ENCODE measurements at regions not wholly inside any gene's neighbourhood (a gene's known extent, or its start where the extent isn't known, plus 50 kb on each side); places are given as distances from the start of the nearest gene placed in this dataset.

DNA sequence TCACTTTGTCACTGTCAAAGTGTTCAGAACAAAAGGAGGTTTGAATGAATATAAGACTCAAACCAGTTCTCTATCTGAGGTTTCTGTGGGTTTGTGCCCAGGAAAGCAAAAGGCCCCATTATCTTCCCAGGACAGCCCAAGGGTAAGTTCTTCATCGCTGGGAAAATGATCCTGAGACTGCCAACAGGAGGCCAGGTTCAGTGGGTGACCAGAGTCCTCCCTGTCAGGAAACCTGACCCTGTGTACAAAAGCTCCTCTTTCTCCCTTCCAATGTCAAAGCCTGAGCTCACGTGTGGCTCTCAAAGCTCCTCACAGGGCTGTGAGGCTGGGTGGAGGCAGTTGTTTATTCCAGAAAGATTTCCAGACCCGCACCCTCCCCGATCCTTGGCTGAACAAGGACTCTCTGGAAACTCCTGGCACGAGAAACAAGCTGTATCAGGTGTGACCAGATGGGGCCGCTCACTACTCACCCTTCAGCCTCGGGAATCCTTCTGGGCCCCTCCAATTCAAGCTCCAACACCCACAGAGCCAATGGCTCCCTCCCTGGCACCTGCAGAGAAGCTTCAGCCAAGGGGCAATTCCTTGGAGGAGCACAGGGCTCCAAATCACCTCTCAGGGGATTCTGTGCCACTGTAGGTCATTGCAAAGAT lies 1516.7 kb downstream of the TSPY10 start:
- DNase-seq (ENCODE audit: low spot score) = no peak
- no peak overlapping the region for H3K9ac ChIP-seq (ENCODE audit: low read depth, low read length, poor library complexity)
- no peak overlapping the region for H2BK12ac ChIP-seq (ENCODE audit: low read length)
- H3K27ac ChIP-seq (replicated peaks; ENCODE audit: low read length) = no peak overlapping the region
- H2BK15ac ChIP-seq (ENCODE audit: low read length) = no peak overlapping the region
- H4K8ac ChIP-seq (ENCODE audit: low read depth, low read length) = no peak overlapping the region
- H3K4ac ChIP-seq (ENCODE audit: low read length) = no peak overlapping the region
- no peak overlapping the region for H3K18ac ChIP-seq (ENCODE audit: low read length)
- H3K4me1 ChIP-seq (ENCODE audit: control insufficient read depth in 2 of 2, insufficient read depth in 1 of 2, low read depth in 1 of 2, low read length in 2 of 2) = no peaks in the 10 kb centered on the region
- no peak overlapping the region for H2BK120ac ChIP-seq (ENCODE audit: low read depth, low read length)
- H2BK5ac ChIP-seq (ENCODE audit: low read length) = no peak overlapping the region
- no peaks in the 10 kb centered on the region for H3K27me3 ChIP-seq (ENCODE audit: control insufficient read depth in 3 of 3, insufficient read depth in 3 of 3, low read depth in 1 of 3, low read length in 3 of 3)
- peaks cover 0 to 1% of the 10 kb centered on the region in 2 donors for H3K9me3 ChIP-seq (replicated peaks in 1 of 2; ENCODE audit: control insufficient read depth in 2 of 2, insufficient read depth in 1 of 2, low read depth in 1 of 2, low read length in 2 of 2)
- H3K4me2 ChIP-seq (ENCODE audit: insufficient read depth, low read length, poor library complexity, severe bottlenecking) = no peak overlapping the region
- H3K36me3 ChIP-seq (replicated peaks in 1 of 2; ENCODE audit: control insufficient read depth in 2 of 2, insufficient read depth in 2 of 2, low read length in 2 of 2) = no peaks in the 10 kb centered on the region
- no peak overlapping the region for H2AK5ac ChIP-seq (ENCODE audit: low read depth, low read length)
- H3K79me1 ChIP-seq (ENCODE audit: low read depth, low read length) = no peaks in the 10 kb centered on the region
- no peak overlapping the region for H3K4me3 ChIP-seq (ENCODE audit: low read length in 2 of 2)
- no peak overlapping the region for H3K14ac ChIP-seq (ENCODE audit: low read length)
- H4K91ac ChIP-seq (ENCODE audit: low read depth, low read length, poor library complexity) = no peak overlapping the region
- WGBS, 2 donors (ENCODE audit: extremely low coverage in 2 of 2, insufficient read length in 2 of 2, insufficient replicate concordance in 1 of 2) = no CpG with 5 or more reads among the region's 7 CpGs
- H2AFZ ChIP-seq (ENCODE audit: low read length) = no peak overlapping the region
- no peak overlapping the region for H3K23ac ChIP-seq (ENCODE audit: low read depth, low read length, poor library complexity)

- no peak overlapping the region for H2BK120ac ChIP-seq (ENCODE audit: low read depth, low read length)
- no peak overlapping the region for H4K8ac ChIP-seq (ENCODE audit: low read depth, low read length)
- no peaks in the 10 kb centered on the region for H3K36me3 ChIP-seq (replicated peaks in 1 of 2; ENCODE audit: control insufficient read depth in 2 of 2, insufficient read depth in 2 of 2, low read length in 2 of 2)
- H3K18ac ChIP-seq (ENCODE audit: low read length) = no peak overlapping the region
- no peak overlapping the region for H3K27ac ChIP-seq (replicated peaks; ENCODE audit: low read length)
- H2AFZ ChIP-seq (ENCODE audit: low read length) = no peak overlapping the region
- no peak overlapping the region for H3K4me3 ChIP-seq (ENCODE audit: low read length in 2 of 2)
- H3K4ac ChIP-seq (ENCODE audit: low read length) = no peak overlapping the region
- H2AK5ac ChIP-seq (ENCODE audit: low read depth, low read length) = no peak overlapping the region
- no peaks in the 10 kb centered on the region for H3K4me1 ChIP-seq (ENCODE audit: control insufficient read depth in 2 of 2, insufficient read depth in 1 of 2, low read depth in 1 of 2, low read length in 2 of 2)
- H3K9ac ChIP-seq (ENCODE audit: low read depth, low read length, poor library complexity) = no peak overlapping the region
- no peak overlapping the region for H4K91ac ChIP-seq (ENCODE audit: low read depth, low read length, poor library complexity)
- no peaks in the 10 kb centered on the region for H3K9me3 ChIP-seq (replicated peaks in 1 of 2; ENCODE audit: control insufficient read depth in 2 of 2, insufficient read depth in 1 of 2, low read depth in 1 of 2, low read length in 2 of 2)
- no peak overlapping the region for H2BK12ac ChIP-seq (ENCODE audit: low read length)
- no peak overlapping the region for H3K4me2 ChIP-seq (ENCODE audit: insufficient read depth, low read length, poor library complexity, severe bottlenecking)
- DNase-seq (ENCODE audit: low spot score) = no peak
- H2BK5ac ChIP-seq (ENCODE audit: low read length) = no peak overlapping the region
- WGBS, 2 donors (ENCODE audit: extremely low coverage in 2 of 2, insufficient read length in 2 of 2, insufficient replicate concordance in 1 of 2) = no CpG with 5 or more reads among the region's 9 CpGs
- no peak overlapping the region for H2BK15ac ChIP-seq (ENCODE audit: low read length)
- H3K79me1 ChIP-seq (ENCODE audit: low read depth, low read length) = no peaks in the 10 kb centered on the region
- no peak overlapping the region for H3K14ac ChIP-seq (ENCODE audit: low read length)
- H3K23ac ChIP-seq (ENCODE audit: low read depth, low read length, poor library complexity) = no peak overlapping the region
- no peaks in the 10 kb centered on the region for H3K27me3 ChIP-seq (ENCODE audit: control insufficient read depth in 3 of 3, insufficient read depth in 3 of 3, low read depth in 1 of 3, low read length in 3 of 3)
Observed at GRCh38 chrY:11063486-11063885, 1535.8 kb downstream of the TSPY10 start.

DNA sequence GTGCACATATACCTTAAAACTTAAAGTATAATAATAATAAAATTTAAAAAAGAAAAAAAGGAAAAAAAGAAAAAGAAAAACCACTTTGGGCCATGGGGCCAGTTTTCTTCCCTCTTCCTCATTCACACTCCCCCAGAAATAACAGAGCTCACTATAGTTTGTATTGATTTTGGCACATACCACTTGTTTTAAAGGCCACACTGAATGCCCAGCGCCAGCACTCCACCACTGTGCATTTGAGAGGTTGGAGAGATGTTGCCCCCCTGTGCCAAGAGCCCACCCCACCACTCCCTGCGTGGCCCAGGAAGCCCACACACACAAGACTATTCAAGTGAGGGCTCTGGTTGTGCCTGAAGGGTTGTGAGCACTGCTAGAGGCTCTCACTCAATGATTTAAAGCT lies 1536.3 kb downstream of the TSPY10 start:
- Histone ChIP-seq H3K27ac (replicated peaks; ENCODE audit: low read length) (no peak overlapping the region), H3K79me1 (ENCODE audit: low read depth, low read length) (no peaks in the 10 kb centered on the region), H3K4me1 (ENCODE audit: control insufficient read depth in 2 of 2, insufficient read depth in 1 of 2, low read depth in 1 of 2, low read length in 2 of 2) (no peaks in the 10 kb centered on the region), H3K27me3 (ENCODE audit: control insufficient read depth in 3 of 3, insufficient read depth in 3 of 3, low read depth in 1 of 3, low read length in 3 of 3) (no peaks in the 10 kb centered on the region), H3K18ac (ENCODE audit: low read length) (no peak overlapping the region), H3K4ac (ENCODE audit: low read length) (no peak overlapping the region), H3K9ac (ENCODE audit: low read depth, low read length, poor library complexity) (no peak overlapping the region), H2AK5ac (ENCODE audit: low read depth, low read length) (no peak overlapping the region), H2BK15ac (ENCODE audit: low read length) (no peak overlapping the region), H2BK120ac (ENCODE audit: low read depth, low read length) (no peak overlapping the region), H3K9me3 (replicated peaks in 1 of 2; ENCODE audit: control insufficient read depth in 2 of 2, insufficient read depth in 1 of 2, low read depth in 1 of 2, low read length in 2 of 2) (no peaks in the 10 kb centered on the region), H3K4me3 (ENCODE audit: low read length in 2 of 2) (no peak overlapping the region), H2BK5ac (ENCODE audit: low read length) (no peak overlapping the region), H3K36me3 (replicated peaks in 1 of 2; ENCODE audit: control insufficient read depth in 2 of 2, insufficient read depth in 2 of 2, low read length in 2 of 2) (no peaks in the 10 kb centered on the region), H3K14ac (ENCODE audit: low read length) (no peak overlapping the region), H2AFZ (ENCODE audit: low read length) (no peak overlapping the region), H4K91ac (ENCODE audit: low read depth, low read length, poor library complexity) (no peak overlapping the region), H3K4me2 (ENCODE audit: insufficient read depth, low read length, poor library complexity, severe bottlenecking) (no peak overlapping the region), H3K23ac (ENCODE audit: low read depth, low read length, poor library complexity) (no peak overlapping the region), H4K8ac (ENCODE audit: low read depth, low read length) (no peak overlapping the region), H2BK12ac (ENCODE audit: low read length) (no peak overlapping the region)
- DNase-seq (ENCODE audit: low spot score) = no peak
- no CpG with 5 or more reads among the region's 2 CpGs for WGBS, 2 donors (ENCODE audit: extremely low coverage in 2 of 2, insufficient read length in 2 of 2, insufficient replicate concordance in 1 of 2)

DNA sequence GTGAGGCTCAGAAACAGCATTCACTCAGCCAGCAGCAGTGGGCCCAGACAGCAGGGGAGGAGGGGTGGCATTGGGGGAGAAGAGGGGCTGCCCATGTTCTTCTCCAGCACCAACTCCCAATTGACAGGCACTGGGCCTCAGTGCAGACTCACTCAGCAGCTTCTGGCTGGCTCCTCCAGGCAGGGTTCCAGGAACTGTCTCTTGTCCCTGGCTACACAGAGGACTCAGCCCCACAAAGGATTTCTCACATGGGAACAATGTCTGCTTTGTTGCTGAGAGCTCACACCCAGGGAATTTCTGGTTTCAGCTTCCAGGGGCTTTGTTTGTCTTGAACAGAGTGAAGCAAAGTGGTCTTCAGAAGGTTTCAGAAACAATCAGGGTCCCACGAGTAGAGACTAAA lies 1536.7 kb downstream of the TSPY10 start:
- no peaks in the 10 kb centered on the region for H3K27me3 ChIP-seq (ENCODE audit: control insufficient read depth in 3 of 3, insufficient read depth in 3 of 3, low read depth in 1 of 3, low read length in 3 of 3)
- H2BK120ac ChIP-seq (ENCODE audit: low read depth, low read length) = no peak overlapping the region
- no peak overlapping the region for H2BK12ac ChIP-seq (ENCODE audit: low read length)
- no peak overlapping the region for H3K23ac ChIP-seq (ENCODE audit: low read depth, low read length, poor library complexity)
- no peaks in the 10 kb centered on the region for H3K9me3 ChIP-seq (replicated peaks in 1 of 2; ENCODE audit: control insufficient read depth in 2 of 2, insufficient read depth in 1 of 2, low read depth in 1 of 2, low read length in 2 of 2)
- H3K14ac ChIP-seq (ENCODE audit: low read length) = no peak overlapping the region
- DNase-seq (ENCODE audit: low spot score) = no peak
- no peak overlapping the region for H3K4me2 ChIP-seq (ENCODE audit: insufficient read depth, low read length, poor library complexity, severe bottlenecking)
- no peaks in the 10 kb centered on the region for H3K4me1 ChIP-seq (ENCODE audit: control insufficient read depth in 2 of 2, insufficient read depth in 1 of 2, low read depth in 1 of 2, low read length in 2 of 2)
- no peak overlapping the region for H2AK5ac ChIP-seq (ENCODE audit: low read depth, low read length)
- H3K9ac ChIP-seq (ENCODE audit: low read depth, low read length, poor library complexity) = no peak overlapping the region
- no peak overlapping the region for H3K18ac ChIP-seq (ENCODE audit: low read length)
- no peak overlapping the region for H2BK5ac ChIP-seq (ENCODE audit: low read length)
- H3K4me3 ChIP-seq (ENCODE audit: low read length in 2 of 2) = no peak overlapping the region
- H2AFZ ChIP-seq (ENCODE audit: low read length) = no peak overlapping the region
- no peaks in the 10 kb centered on the region for H3K36me3 ChIP-seq (replicated peaks in 1 of 2; ENCODE audit: control insufficient read depth in 2 of 2, insufficient read depth in 2 of 2, low read length in 2 of 2)
- WGBS, 2 donors (ENCODE audit: extremely low coverage in 2 of 2, insufficient read length in 2 of 2, insufficient replicate concordance in 1 of 2) = no CpG with 5 or more reads among the region's 1 CpG
- no peaks in the 10 kb centered on the region for H3K79me1 ChIP-seq (ENCODE audit: low read depth, low read length)
- H4K8ac ChIP-seq (ENCODE audit: low read depth, low read length) = no peak overlapping the region
- no peak overlapping the region for H3K27ac ChIP-seq (replicated peaks; ENCODE audit: low read length)
- no peak overlapping the region for H4K91ac ChIP-seq (ENCODE audit: low read depth, low read length, poor library complexity)
- no peak overlapping the region for H3K4ac ChIP-seq (ENCODE audit: low read length)
- no peak overlapping the region for H2BK15ac ChIP-seq (ENCODE audit: low read length)

All from neuronal stem cell (in vitro differentiated cells).